Breast epithelium (tissue), 4 donors: ENCODE measurements at regions not wholly inside any gene's neighbourhood (a gene's known extent, or its start where the extent isn't known, plus 50 kb on each side); places are given as distances from the start of the nearest gene placed in this dataset.
"Not testable (repeated sequence)": the region's sequence is repeated elsewhere in the genome, so short reads cannot be mapped to it uniquely, and the experiment has no call there.

Experiments
- DNase-seq, 2 donors: peaks; one replicate each; pipeline ENCODE4 v3.0.0-alpha.2; 2019; ENCODE audit warnings: low spot score in 2 of 2
- H3K27ac ChIP-seq, 2 donors: fragments of 200-600 bp; sonication (generic) in 1 of 2; one replicate each; pipeline ENCODE4 v1.5.1; 2016 to 2019; ENCODE audit warnings: mild to moderate bottlenecking in 1 of 2
- H3K27me3 ChIP-seq, 2 donors: fragments of 200-600 bp; sonication (generic) in 1 of 2; one replicate each; pipeline versions ENCODE4 v1.5.1 to v1.6.0; 2017 to 2019; ENCODE audit warnings: control low read depth in 1 of 2, mild to moderate bottlenecking in 1 of 2
- H3K36me3 ChIP-seq: fragments of 200-600 bp; one replicate; pipeline ENCODE4 v1.5.1; 2019
- H3K4me1 ChIP-seq, 2 donors: fragments of 200-600 bp; sonication (generic); one replicate each; pipeline ENCODE4 v1.5.1; 2016 to 2019; ENCODE audit warnings: control low read depth in 1 of 2
- H3K4me3 ChIP-seq, 3 donors: fragments of 200-600 bp; sonication (generic); 1 replicate in 2 of 3; 2 replicates in 1 of 3; pipeline ENCODE4 v1.5.1; 2016 to 2019; ENCODE audit warnings: mild to moderate bottlenecking in 3 of 3, moderate library complexity in 2 of 3
- H3K9me3 ChIP-seq, 2 donors: fragments of 200-600 bp; sonication (generic) in 1 of 2; one replicate each; pipeline ENCODE4 v1.5.1; 2016 to 2019; ENCODE audit warnings: control low read depth in 1 of 2
- POLR2A ChIP-seq: fragments of 450-650 bp; IDR thresholded peaks from one replicate; pipeline ENCODE4 v1.6.1; 2016; ENCODE audit warnings: antibody characterized with exemption, mild to moderate bottlenecking, moderate library complexity
- POLR2AphosphoS5 ChIP-seq, 3 donors: sonication (generic); formaldehyde crosslinking; IDR thresholded peaks; one replicate each; pipeline ENCODE4 v1.6.1; 2017; ENCODE audit warnings: antibody characterized with exemption in 3 of 3
- intact Hi-C: fragments of 100-400 bp; cut with DNase I; formaldehyde crosslinking; loops from one replicate; pipeline ENCODE4 v1.15.1; 2023; ENCODE audit warnings: low total_unique reads
- TF ChIP-seq, protein P1 (sequence below), 3 donors: fragments of 450-650 bp; IDR thresholded peaks; one replicate each; pipeline ENCODE4 v1.5.1; 2016 to 2017; ENCODE audit warnings: antibody characterized with exemption in 3 of 3, mild to moderate bottlenecking in 3 of 3, moderate library complexity in 3 of 3

- DNase-seq, H3K27ac ChIP-seq, H3K4me3 ChIP-seq, intact Hi-C loops, H3K27me3 ChIP-seq, H3K36me3 ChIP-seq, H3K4me1 ChIP-seq: not testable (repeated sequence)
- H3K9me3 ChIP-seq = peaks cover 1 to 30% of the 10 kb centered on the region in 2 donors
These were observed 183.0 kb downstream of the HACE1 start for GRCh38 chr6:104676679-104677078.

GRCh38 chr6:104675161-104675560 is 184.6 kb downstream of the HACE1 start:
- H3K4me3 ChIP-seq, H3K4me1 ChIP-seq, H3K27me3 ChIP-seq, H3K27ac ChIP-seq, H3K36me3 ChIP-seq, intact Hi-C loops, DNase-seq: not testable (repeated sequence)
- H3K9me3 ChIP-seq = peaks cover 4 to 30% of the 10 kb centered on the region in 2 donors

- H3K9me3 ChIP-seq = peaks cover 4 to 23% of the 10 kb centered on the region in 2 donors
- H3K27ac ChIP-seq, H3K36me3 ChIP-seq, intact Hi-C loops, H3K4me3 ChIP-seq, H3K4me1 ChIP-seq, DNase-seq, H3K27me3 ChIP-seq: not testable (repeated sequence)
These were observed 186.6 kb downstream of the HACE1 start for GRCh38 chr6:104673078-104673477.

- H3K4me1 ChIP-seq, intact Hi-C loops, DNase-seq, H3K27me3 ChIP-seq, H3K4me3 ChIP-seq, H3K27ac ChIP-seq, H3K36me3 ChIP-seq: not testable (repeated sequence)
- peaks cover 4 to 23% of the 10 kb centered on the region in 2 donors for H3K9me3 ChIP-seq
These were observed 188.2 kb downstream of the HACE1 start for GRCh38 chr6:104671591-104671891.

- H3K27me3 ChIP-seq, H3K4me3 ChIP-seq, intact Hi-C loops, DNase-seq, H3K27ac ChIP-seq, H3K36me3 ChIP-seq, H3K4me1 ChIP-seq: not testable (repeated sequence)
- H3K9me3 ChIP-seq = peaks cover 4 to 24% of the 10 kb centered on the region in 2 donors
These were observed 188.7 kb downstream of the HACE1 start for GRCh38 chr6:104670834-104671590.

DNA sequence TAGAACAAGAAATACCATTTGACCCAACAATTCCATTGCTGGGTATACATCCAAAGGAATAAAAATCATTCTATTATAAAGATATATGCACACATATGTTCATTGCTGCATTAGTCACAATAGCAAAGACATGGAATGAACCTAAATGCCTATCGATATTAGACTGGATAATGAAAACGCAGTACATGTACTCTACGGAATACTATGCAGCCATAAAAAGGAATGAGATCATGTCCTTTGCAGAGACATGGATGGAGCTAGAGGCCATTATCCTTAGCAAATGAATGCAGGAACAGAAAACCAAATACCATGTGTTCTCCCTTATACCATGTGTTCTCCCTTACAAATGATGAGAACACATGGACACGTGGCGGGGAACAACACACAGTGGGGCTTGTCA is 190.2 kb downstream of the HACE1 start:
- Histone ChIP-seq H3K27me3 (no peaks in the 10 kb centered on the region), H3K27ac (no peak overlapping the region), H3K4me1 (no peaks in the 10 kb centered on the region), H3K36me3 (no peaks in the 10 kb centered on the region), H3K4me3 (no peak overlapping the region), H3K9me3 (peaks cover 4 to 25% of the 10 kb centered on the region in 2 donors)
- TF ChIP-seq POLR2AphosphoS5 (IDR thresholded peaks at IDR 0.05) = no peak
- TF ChIP-seq, protein P1, sequence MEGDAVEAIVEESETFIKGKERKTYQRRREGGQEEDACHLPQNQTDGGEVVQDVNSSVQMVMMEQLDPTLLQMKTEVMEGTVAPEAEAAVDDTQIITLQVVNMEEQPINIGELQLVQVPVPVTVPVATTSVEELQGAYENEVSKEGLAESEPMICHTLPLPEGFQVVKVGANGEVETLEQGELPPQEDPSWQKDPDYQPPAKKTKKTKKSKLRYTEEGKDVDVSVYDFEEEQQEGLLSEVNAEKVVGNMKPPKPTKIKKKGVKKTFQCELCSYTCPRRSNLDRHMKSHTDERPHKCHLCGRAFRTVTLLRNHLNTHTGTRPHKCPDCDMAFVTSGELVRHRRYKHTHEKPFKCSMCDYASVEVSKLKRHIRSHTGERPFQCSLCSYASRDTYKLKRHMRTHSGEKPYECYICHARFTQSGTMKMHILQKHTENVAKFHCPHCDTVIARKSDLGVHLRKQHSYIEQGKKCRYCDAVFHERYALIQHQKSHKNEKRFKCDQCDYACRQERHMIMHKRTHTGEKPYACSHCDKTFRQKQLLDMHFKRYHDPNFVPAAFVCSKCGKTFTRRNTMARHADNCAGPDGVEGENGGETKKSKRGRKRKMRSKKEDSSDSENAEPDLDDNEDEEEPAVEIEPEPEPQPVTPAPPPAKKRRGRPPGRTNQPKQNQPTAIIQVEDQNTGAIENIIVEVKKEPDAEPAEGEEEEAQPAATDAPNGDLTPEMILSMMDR (IDR thresholded peaks at IDR 0.05) = no peak
- TF ChIP-seq POLR2A = no peak
- no peak for DNase-seq
- intact Hi-C loops = no loop called here

- Histone ChIP-seq H3K4me1 (no peaks in the 10 kb centered on the region), H3K4me3 (no peak overlapping the region), H3K36me3 (no peaks in the 10 kb centered on the region), H3K27me3 (no peaks in the 10 kb centered on the region), H3K9me3 (peaks cover 0 to 5% of the 10 kb centered on the region in 2 donors), H3K27ac (no peak overlapping the region)
- intact Hi-C loops = no loop called here
- TF ChIP-seq, protein P1 (IDR thresholded peaks at IDR 0.05) = no peak
- TF ChIP-seq POLR2A = no peak
- TF ChIP-seq POLR2AphosphoS5 (IDR thresholded peaks at IDR 0.05) = no peak
- no peak for DNase-seq
These were observed 203.5 kb downstream of the HACE1 start for GRCh38 chr6:104656235-104656634.

GRCh38 chr6:104653781-104654180 is 205.9 kb downstream of the HACE1 start:
- H3K36me3 ChIP-seq = no peaks in the 10 kb centered on the region
- TF ChIP-seq, protein P1 (IDR thresholded peaks at IDR 0.05) = no peak
- TF ChIP-seq POLR2A = no peak
- TF ChIP-seq POLR2AphosphoS5 (IDR thresholded peaks at IDR 0.05) = no peak
- H3K4me3 ChIP-seq = no peak overlapping the region
- no peaks in the 10 kb centered on the region for H3K4me1 ChIP-seq
- no peak overlapping the region for H3K27ac ChIP-seq
- no peak for DNase-seq
- H3K9me3 ChIP-seq = no peaks in the 10 kb centered on the region
- intact Hi-C loops = no loop called here
- H3K27me3 ChIP-seq = no peaks in the 10 kb centered on the region
